BE2C (cell line): ENCODE measurements at regions not wholly inside any gene's neighbourhood (a gene's known extent, or its start where the extent isn't known, plus 50 kb on each side); places are given as distances from the start of the nearest gene placed in this dataset.

Experiments
- DNase-seq: peaks from one replicate; pipeline ENCODE4 v3.0.0-alpha.2; 2020
- H3K27me3 ChIP-seq: fragments of 250-450 bp; sonication (Bioruptor Pico); 2 replicates; pipeline ENCODE4 v1.5.1; 2020; ENCODE audit warnings: mild to moderate bottlenecking
- H3K36me3 ChIP-seq: fragments of 250-450 bp; sonication (Bioruptor Pico); 2 replicates; pipeline ENCODE4 v1.5.1; 2020; ENCODE audit warnings: mild to moderate bottlenecking
- H3K4me1 ChIP-seq: fragments of 250-450 bp; sonication (Bioruptor Pico); 2 replicates; pipeline ENCODE4 v1.5.1; 2020
- H3K4me3 ChIP-seq: 2 replicates; pipeline ENCODE4 v1.5.1; 2011; ENCODE audit warnings: low read depth, low read length
- H3K9me3 ChIP-seq: fragments of 250-450 bp; sonication (Bioruptor Pico); 2 replicates; pipeline ENCODE4 v1.5.1; 2020
- CTCF ChIP-seq: IDR thresholded peaks from 2 replicates; pipeline ENCODE4 v1.5.1; 2012; ENCODE audit warnings: mild to moderate bottlenecking, low read depth, low read length

- H3K9me3 ChIP-seq = no peaks in the 10 kb centered on the region
- no peaks in the 10 kb centered on the region for H3K27me3 ChIP-seq
- H3K36me3 ChIP-seq = no peaks in the 10 kb centered on the region
- no peak for DNase-seq
- TF ChIP-seq CTCF = no peak
- no peak overlapping the region for H3K4me3 ChIP-seq
- no peaks in the 10 kb centered on the region for H3K4me1 ChIP-seq
Observed at GRCh38 chr9:1366276-1366675, 316.1 kb downstream of the DMRT2 start.

GRCh38 chr9:1369297-1369696 lies 319.1 kb downstream of the DMRT2 start:
- DNase-seq = no peak
- no peaks in the 10 kb centered on the region for H3K36me3 ChIP-seq
- no peaks in the 10 kb centered on the region for H3K4me1 ChIP-seq
- H3K27me3 ChIP-seq = no peaks in the 10 kb centered on the region
- no peaks in the 10 kb centered on the region for H3K9me3 ChIP-seq
- no peak overlapping the region for H3K4me3 ChIP-seq
- no peak for TF ChIP-seq CTCF

GRCh38 chr9:1373445-1373844 lies 323.3 kb downstream of the DMRT2 start:
- no peak overlapping the region for H3K4me3 ChIP-seq
- no peaks in the 10 kb centered on the region for H3K4me1 ChIP-seq
- H3K27me3 ChIP-seq = no peaks in the 10 kb centered on the region
- DNase-seq = no peak
- H3K9me3 ChIP-seq = no peaks in the 10 kb centered on the region
- no peak for TF ChIP-seq CTCF
- no peaks in the 10 kb centered on the region for H3K36me3 ChIP-seq

- Histone ChIP-seq H3K9me3 (no peaks in the 10 kb centered on the region), H3K4me1 (no peaks in the 10 kb centered on the region), H3K27me3 (no peaks in the 10 kb centered on the region), H3K36me3 (no peaks in the 10 kb centered on the region), H3K4me3 (no peak overlapping the region)
- no peak for DNase-seq
- no peak for TF ChIP-seq CTCF
Observed at GRCh38 chr9:1383899-1384455, 333.8 kb downstream of the DMRT2 start.

- no peaks in the 10 kb centered on the region for H3K27me3 ChIP-seq
- H3K4me3 ChIP-seq = no peak overlapping the region
- H3K4me1 ChIP-seq = no peaks in the 10 kb centered on the region
- DNase-seq = no peak
- TF ChIP-seq CTCF = no peak
- H3K9me3 ChIP-seq = no peaks in the 10 kb centered on the region
- H3K36me3 ChIP-seq = no peaks in the 10 kb centered on the region
Observed at GRCh38 chr9:1384816-1385215, 334.7 kb downstream of the DMRT2 start.

- Histone ChIP-seq H3K4me1 (no peaks in the 10 kb centered on the region), H3K36me3 (no peaks in the 10 kb centered on the region), H3K27me3 (no peaks in the 10 kb centered on the region), H3K4me3 (no peak overlapping the region), H3K9me3 (no peaks in the 10 kb centered on the region)
- TF ChIP-seq CTCF = no peak
- DNase-seq = no peak
Observed at GRCh38 chr9:1386420-1386819, 336.3 kb downstream of the DMRT2 start.
